ENCODE measurements at regions not wholly inside any gene's neighbourhood (a gene's known extent, or its start where the extent isn't known, plus 50 kb on each side); places are given as distances from the start of the nearest gene placed in this dataset.

GRCh38 chr1:221937155-221937953 lies 195.5 kb upstream of the DUSP10 start:
- TF ChIP-seq CTCF (IDR thresholded peaks at IDR 0.05; ENCODE audit: borderline replicate concordance, control extremely low read depth, extremely low read depth, insufficient read depth, missing control alignments) = no peak
- in situ Hi-C loops (cut with MboI; ENCODE audit: low sequenced_read_pairs, unreplicated experiment) = no loop called here
- DNase-seq (ENCODE audit: low spot score) = no peak

DNA sequence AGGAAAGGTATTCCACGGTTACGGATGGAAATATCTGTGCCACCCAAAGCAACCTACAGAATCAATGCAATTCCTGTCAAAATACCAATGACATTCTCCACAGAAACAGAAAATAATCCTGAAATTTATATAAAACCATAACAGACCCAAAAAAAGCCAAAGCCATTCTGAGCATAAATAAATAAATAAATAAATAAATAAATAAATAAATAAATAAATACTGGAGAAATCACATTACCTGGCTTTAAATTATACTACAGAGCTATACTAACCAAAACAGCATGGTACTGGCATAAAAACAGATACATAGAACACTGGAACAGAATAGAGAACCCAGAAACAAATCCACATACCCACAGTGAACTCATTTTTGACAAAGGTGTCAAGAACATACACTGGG lies 191.9 kb upstream of the DUSP10 start:
- in situ Hi-C loops (cut with MboI; ENCODE audit: low sequenced_read_pairs, unreplicated experiment) = no loop called here
- no peak for DNase-seq (ENCODE audit: low spot score)
- no peak for TF ChIP-seq CTCF (IDR thresholded peaks at IDR 0.05; ENCODE audit: borderline replicate concordance, control extremely low read depth, extremely low read depth, insufficient read depth, missing control alignments)

GRCh38 chr1:221926441-221926840 lies 184.6 kb upstream of the DUSP10 start:
- in situ Hi-C loops (cut with MboI; ENCODE audit: low sequenced_read_pairs, unreplicated experiment) = no loop called here
- TF ChIP-seq CTCF (IDR thresholded peaks at IDR 0.05; ENCODE audit: borderline replicate concordance, control extremely low read depth, extremely low read depth, insufficient read depth, missing control alignments) = no peak
- DNase-seq (ENCODE audit: low spot score) = no peak

GRCh38 chr1:221925947-221926346 lies 184.1 kb upstream of the DUSP10 start:
- TF ChIP-seq CTCF (IDR thresholded peaks at IDR 0.05; ENCODE audit: borderline replicate concordance, control extremely low read depth, extremely low read depth, insufficient read depth, missing control alignments) = no peak
- no peak for DNase-seq (ENCODE audit: low spot score)
- in situ Hi-C loops (cut with MboI; ENCODE audit: low sequenced_read_pairs, unreplicated experiment) = no loop called here

DNA sequence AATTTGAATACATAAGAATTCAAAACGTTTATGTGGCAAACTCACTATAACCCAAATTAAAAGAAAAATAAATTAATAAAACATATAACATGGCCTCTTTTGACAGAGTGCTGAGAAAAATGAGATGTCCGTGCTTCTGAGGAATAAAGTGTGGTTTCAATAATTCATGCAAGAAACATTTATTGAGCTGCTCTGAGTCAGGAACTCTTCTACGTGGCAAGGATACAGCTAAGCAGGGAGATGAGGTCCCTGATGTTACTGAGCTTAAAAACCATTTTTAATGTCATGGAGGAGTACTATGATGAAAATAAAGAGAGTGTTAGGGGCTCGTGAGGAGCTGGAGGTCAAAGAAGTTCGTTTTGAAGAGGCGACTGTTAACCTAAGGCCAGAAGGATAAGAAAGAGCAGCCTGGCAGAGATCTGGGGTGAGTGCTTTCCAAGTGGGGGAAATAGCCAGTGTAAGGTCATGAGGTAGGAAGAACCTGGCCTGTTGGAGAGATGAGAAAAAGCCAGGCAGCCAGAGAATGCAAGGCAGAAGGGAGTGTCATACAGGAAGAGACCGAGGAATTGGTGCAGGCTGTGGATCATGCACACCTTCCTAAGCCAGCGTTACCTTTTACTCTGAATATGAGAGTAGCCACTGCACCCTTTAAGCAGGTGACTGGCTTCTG lies 182.2 kb upstream of the DUSP10 start:
- DNase-seq (ENCODE audit: low spot score) = no peak
- no peak for TF ChIP-seq CTCF (IDR thresholded peaks at IDR 0.05; ENCODE audit: borderline replicate concordance, control extremely low read depth, extremely low read depth, insufficient read depth, missing control alignments)
- in situ Hi-C loops (cut with MboI; ENCODE audit: low sequenced_read_pairs, unreplicated experiment) = no loop called here

GRCh38 chr1:221921936-221922335 lies 180.0 kb upstream of the DUSP10 start:
- DNase-seq (ENCODE audit: low spot score) = no peak
- in situ Hi-C loops (cut with MboI; ENCODE audit: low sequenced_read_pairs, unreplicated experiment) = no loop called here
- TF ChIP-seq CTCF (IDR thresholded peaks at IDR 0.05; ENCODE audit: borderline replicate concordance, control extremely low read depth, extremely low read depth, insufficient read depth, missing control alignments) = no peak

Measured in GM13976 (cell line).